ENCODE measurements at regions not wholly inside any gene's neighbourhood (a gene's known extent, or its start where the extent isn't known, plus 50 kb on each side); places are given as distances from the start of the nearest gene placed in this dataset.
A peak's percentile ranks its signal among the peaks of the same experiment; 100 is the strongest.

- DNase-seq, result no peak
Observed at GRCh38 chr5:72615061-72615460, 107.9 kb upstream of the ZNF366 start.

- DNase-seq, result no peak
Observed at GRCh38 chr5:72613515-72613914, 106.3 kb upstream of the ZNF366 start.

- DNase-seq, result no peak
Observed at GRCh38 chr5:72612810-72613209, 105.6 kb upstream of the ZNF366 start.

- peak; percentile 67 to 71 for DNase-seq
Observed at GRCh38 chr5:72611118-72611730, 104.0 kb upstream of the ZNF366 start.

- no peak for DNase-seq
Observed at GRCh38 chr5:72608926-72609325, 101.7 kb upstream of the ZNF366 start.

- DNase-seq, result peak in 1 of 2 experiments; percentile 2
Observed at GRCh38 chr5:72608297-72608696, 101.1 kb upstream of the ZNF366 start.

GRCh38 chr5:72607381-72607780 is 100.2 kb upstream of the ZNF366 start:
- no peak for DNase-seq

- DNase-seq, result no peak
Observed at GRCh38 chr5:72606525-72606924, 99.3 kb upstream of the ZNF366 start.

GRCh38 chr5:72605632-72606031 is 98.4 kb upstream of the ZNF366 start:
- DNase-seq, result no peak

GRCh38 chr5:72604798-72605154 is 97.6 kb upstream of the ZNF366 start:
- no peak for DNase-seq

- no peak for DNase-seq
Observed at GRCh38 chr5:72604111-72604797, 97.0 kb upstream of the ZNF366 start.

GRCh38 chr5:72602696-72603685 is 95.8 kb upstream of the ZNF366 start:
- no peak for DNase-seq

GRCh38 chr5:72601861-72602260 is 94.7 kb upstream of the ZNF366 start:
- DNase-seq, result no peak

- no peak for DNase-seq
Observed at GRCh38 chr5:72600391-72600981, 93.3 kb upstream of the ZNF366 start.

- no peak for DNase-seq
Observed at GRCh38 chr5:72599519-72600370, 92.5 kb upstream of the ZNF366 start.

GRCh38 chr5:72599065-72599433 is 91.8 kb upstream of the ZNF366 start:
- DNase-seq, result no peak

- DNase-seq, result no peak
Observed at GRCh38 chr5:72598401-72599064, 91.3 kb upstream of the ZNF366 start.

- DNase-seq, result no peak
Observed at GRCh38 chr5:72597456-72597948, 90.3 kb upstream of the ZNF366 start.

GRCh38 chr5:72596956-72597355 is 89.7 kb upstream of the ZNF366 start:
- DNase-seq, result no peak

- DNase-seq, result no peak
Observed at GRCh38 chr5:72588640-72589039, 81.4 kb upstream of the ZNF366 start.

- no peak for DNase-seq
Observed at GRCh38 chr5:72587661-72588308, 80.6 kb upstream of the ZNF366 start.

Measured in NCI-H2081 (cell line).